OCI-LY7 (cell line): ENCODE measurements at regions not wholly inside any gene's neighbourhood (a gene's known extent, or its start where the extent isn't known, plus 50 kb on each side); places are given as distances from the start of the nearest gene placed in this dataset.

Experiments
- BruUV-seq: library from RNA; stranded (reverse); fragments of 400-500 nt; replicated peaks from 2 replicates; lab custom pipeline; 2021; lab: Mats Ljungman, UMichigan
- CTCF ChIA-PET: fragments of 300-600 bp; sonication (Branson Sonifier 250); formaldehyde crosslinking; loops from one replicate; lab custom pipeline; 2022; ENCODE audit warnings: antibody characterized with exemption; ENCODE audit not compliant: unreplicated experiment; lab: Charles Lee
- POLR2A ChIA-PET: fragments of 300-600 bp; sonication (Branson Sonifier 250); formaldehyde crosslinking; loops from one replicate; lab custom pipeline; 2022; ENCODE audit warnings: antibody characterized with exemption; lab: Charles Lee
- DNase-seq: peaks from one replicate; pipeline ENCODE4 v3.0.0-alpha.2; 2015; ENCODE audit warnings: low spot score
- H2AFZ ChIP-seq: fragments of 200-600 bp; sonication (generic), shearing (Covaris generic); 2 replicates; pipeline ENCODE4 v1.6.1; 2014; ENCODE audit warnings: mild to moderate bottlenecking, antibody characterized with exemption, low read length, moderate library complexity
- H3K27ac ChIP-seq: fragments of 200-600 bp; sonication (generic); 2 replicates; pipeline ENCODE4 v1.5.1; 2014; ENCODE audit warnings: mixed run types, low read depth, mild to moderate bottlenecking, moderate library complexity, low read length, inconsistent platforms; ENCODE audit not compliant: poor library complexity, severe bottlenecking
- H3K36me3 ChIP-seq: fragments of 200-600 bp; sonication (generic); 2 replicates; pipeline ENCODE4 v1.6.1; 2014; ENCODE audit warnings: mild to moderate bottlenecking, antibody characterized with exemption, low read length, moderate library complexity, mixed read lengths; ENCODE audit not compliant: insufficient read depth
- H3K4me1 ChIP-seq: fragments of 200-600 bp; sonication (generic); 2 replicates; pipeline ENCODE4 v1.5.1; 2014; ENCODE audit warnings: mild to moderate bottlenecking, low read length; ENCODE audit not compliant: insufficient read depth, poor library complexity, severe bottlenecking
- H3K4me2 ChIP-seq: fragments of 200-600 bp; sonication (generic); 2 replicates; pipeline ENCODE4 v1.6.1; 2014; ENCODE audit warnings: mild to moderate bottlenecking, low read length
- H3K4me3 ChIP-seq: fragments of 200-600 bp; sonication (generic); 2 replicates; pipeline ENCODE4 v1.5.1; 2014; ENCODE audit warnings: mild to moderate bottlenecking, low read depth, low read length; ENCODE audit not compliant: poor library complexity, severe bottlenecking
- H3K79me2 ChIP-seq: fragments of 200-600 bp; sonication (generic); 2 replicates; pipeline ENCODE4 v1.6.1; 2016; ENCODE audit warnings: low read depth, mild to moderate bottlenecking, low read length, moderate library complexity, mixed read lengths; ENCODE audit not compliant: insufficient read depth
- H3K9me2 ChIP-seq: fragments of 200-600 bp; sonication (generic); 2 replicates; pipeline ENCODE4 v1.6.1; 2016; ENCODE audit warnings: mild to moderate bottlenecking, low read length, mixed read lengths; ENCODE audit not compliant: insufficient read depth
- H3K9me3 ChIP-seq: fragments of 200-600 bp; sonication (generic); 2 replicates; pipeline ENCODE4 v1.6.1; 2014; ENCODE audit warnings: mild to moderate bottlenecking, mixed run types, low read length, mixed read lengths
- H4K20me1 ChIP-seq: fragments of 200-600 bp; sonication (generic); 2 replicates; pipeline ENCODE4 v1.6.1; 2014; ENCODE audit warnings: mild to moderate bottlenecking, antibody characterized with exemption, low read length, moderate library complexity, mixed read lengths; ENCODE audit not compliant: insufficient read depth
- CTCF ChIP-seq: fragments of 200-600 bp; sonication (generic); conservative IDR thresholded peaks from 2 replicates; pipeline ENCODE4 v1.5.1; 2014; ENCODE audit warnings: mild to moderate bottlenecking, antibody characterized with exemption, low read length, moderate library complexity, mixed read lengths
- EZH2phosphoT487 ChIP-seq: fragments of 200-600 bp; sonication (generic); IDR thresholded peaks from 2 replicates; pipeline ENCODE4 v1.6.1; 2018; ENCODE audit warnings: low read depth, borderline replicate concordance, mild to moderate bottlenecking, mixed run types, antibody characterized with exemption, low read length, moderate library complexity, mixed read lengths
- intact Hi-C: fragments of 100-400 bp; cut with micrococcal nuclease; formaldehyde crosslinking; loops from one replicate; pipeline ENCODE4 v1.10.0; 2022; ENCODE audit not compliant: unreplicated experiment

DNA sequence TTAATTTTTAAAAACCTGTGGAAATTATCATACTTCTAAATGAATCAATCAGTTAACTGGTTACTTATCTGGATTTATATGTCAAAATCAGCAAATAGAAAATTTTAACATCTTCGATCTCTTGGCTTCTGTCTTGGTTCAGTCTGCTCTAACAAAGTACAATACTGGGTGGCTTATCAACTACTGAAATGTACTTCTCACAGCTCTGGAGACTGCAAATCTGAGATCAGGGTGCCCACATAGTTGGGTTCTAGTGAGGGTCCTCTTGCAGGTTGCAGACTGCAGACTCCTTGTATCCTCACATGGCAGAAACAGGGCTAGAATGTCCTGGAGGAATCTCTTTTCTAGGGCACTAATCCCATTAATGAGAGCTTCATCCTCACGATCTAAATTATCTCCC, 1851.6 kb upstream of the TENM3 start:
- Histone ChIP-seq H3K4me3 (no peak overlapping the region), H3K36me3 (no peaks in the 10 kb centered on the region), H3K4me1 (no peaks in the 10 kb centered on the region), H3K9me3 (no peaks in the 10 kb centered on the region), H3K4me2 (no peak overlapping the region), H3K27ac (no peak overlapping the region), H4K20me1 (no peaks in the 10 kb centered on the region), H2AFZ (no peak overlapping the region), H3K9me2 (no peaks in the 10 kb centered on the region), H3K79me2 (no peaks in the 10 kb centered on the region)
- BruUV-seq: no TSS peak
- CTCF ChIA-PET: no interaction called here
- no peak for TF ChIP-seq EZH2phosphoT487
- TF ChIP-seq CTCF: no peak
- no peak for DNase-seq
- POLR2A ChIA-PET: interaction anchor here (1.2 kb wide), 1 partner anchor 13 kb away, joined by 3 read pairs; no protein-coding TSS in a partner anchor
- intact Hi-C loops: no loop called here

DNA sequence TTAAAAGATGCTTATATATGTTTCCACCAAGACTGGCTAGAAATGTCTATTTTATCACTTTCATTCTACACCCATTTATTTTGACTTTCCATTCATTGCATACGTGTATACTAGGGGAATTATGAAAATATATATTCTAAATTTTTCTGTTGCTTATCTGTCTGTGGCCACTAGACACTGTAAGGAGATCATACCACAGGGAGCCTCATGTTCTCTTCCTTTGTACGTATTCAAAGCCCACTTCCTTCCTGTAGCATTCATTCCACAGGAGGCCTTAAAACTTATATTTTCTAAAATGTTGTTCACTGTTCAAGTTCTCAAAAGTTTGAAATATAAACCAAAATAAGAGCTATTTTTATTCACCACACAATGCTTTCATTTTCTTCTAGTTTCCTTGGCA, 1848.9 kb upstream of the TENM3 start:
- Histone ChIP-seq H4K20me1 (no peaks in the 10 kb centered on the region), H2AFZ (no peak overlapping the region)
- POLR2A ChIA-PET: interaction anchor here (0.6 kb wide), 1 partner anchor 317 kb away, joined by 3 read pairs; no protein-coding TSS in a partner anchor

More for the DNA sequence above, 1848.9 kb upstream of the TENM3 start:
- Histone ChIP-seq H3K4me3 (no peak overlapping the region), H3K4me2 (no peak overlapping the region), H3K79me2 (no peaks in the 10 kb centered on the region), H3K27ac (no peak overlapping the region), H3K9me2 (no peaks in the 10 kb centered on the region), H3K36me3 (no peaks in the 10 kb centered on the region), H3K4me1 (no peaks in the 10 kb centered on the region), H3K9me3 (no peaks in the 10 kb centered on the region)
- intact Hi-C loops: no loop called here
- no TSS peak for BruUV-seq
- TF ChIP-seq EZH2phosphoT487 (no peak), CTCF (no peak)
- CTCF ChIA-PET: no interaction called here
- no peak for DNase-seq
